ENCODE measurements at regions not wholly inside any gene's neighbourhood (a gene's known extent, or its start where the extent isn't known, plus 50 kb on each side); places are given as distances from the start of the nearest gene placed in this dataset.

- no peaks in the 10 kb centered on the region for H3K27me3 Mint-ChIP-seq
- H3K4me3 ChIP-seq (ENCODE audit: low read depth, low read length): no peak overlapping the region
- H3K27ac Mint-ChIP-seq: no peak overlapping the region
- H3K27ac ChIP-seq (ENCODE audit: insufficient read depth, low read length, poor library complexity, severe bottlenecking): no peak overlapping the region
- DNase-seq: no peak
- peaks cover 6 to 43% (median 11%) of the 10 kb centered on the region in 7 donors for H3K9me3 Mint-ChIP-seq
- no peak overlapping the region for H3K4me3 Mint-ChIP-seq
- H3K27me3 ChIP-seq (ENCODE audit: control insufficient read depth, insufficient read depth, low read length): no peaks in the 10 kb centered on the region
- no peaks in the 10 kb centered on the region for H3K36me3 ChIP-seq (ENCODE audit: control insufficient read depth, insufficient read depth, low read length)
- ATAC-seq (ENCODE audit: low read depth in 2 of 2): no peak
- H3K4me1 Mint-ChIP-seq: no peaks in the 10 kb centered on the region
- no peaks in the 10 kb centered on the region for H3K4me1 ChIP-seq (ENCODE audit: control insufficient read depth, insufficient read depth, low read length, poor library complexity, severe bottlenecking)
- H3K9me3 ChIP-seq (ENCODE audit: control insufficient read depth in 2 of 2, low read length in 2 of 2): peaks cover 2 to 10% of the 10 kb centered on the region in 2 experiments
- H3K36me3 Mint-ChIP-seq: no peaks in the 10 kb centered on the region
These were observed 977.1 kb upstream of the SOX11 start for GRCh38 chr2:4715065-4715464.

- H3K27ac Mint-ChIP-seq: no peak overlapping the region
- H3K27me3 Mint-ChIP-seq: no peaks in the 10 kb centered on the region
- no peaks in the 10 kb centered on the region for H3K36me3 Mint-ChIP-seq
- Histone ChIP-seq H3K4me3 (ENCODE audit: low read depth, low read length) (no peak overlapping the region), H3K27me3 (ENCODE audit: control insufficient read depth, insufficient read depth, low read length) (no peaks in the 10 kb centered on the region), H3K9me3 (ENCODE audit: control insufficient read depth in 2 of 2, low read length in 2 of 2) (peaks cover 2 to 10% of the 10 kb centered on the region in 2 experiments), H3K36me3 (ENCODE audit: control insufficient read depth, insufficient read depth, low read length) (no peaks in the 10 kb centered on the region), H3K4me1 (ENCODE audit: control insufficient read depth, insufficient read depth, low read length, poor library complexity, severe bottlenecking) (no peaks in the 10 kb centered on the region), H3K27ac (ENCODE audit: insufficient read depth, low read length, poor library complexity, severe bottlenecking) (no peak overlapping the region)
- DNase-seq: no peak
- H3K4me1 Mint-ChIP-seq: no peaks in the 10 kb centered on the region
- no peak for ATAC-seq (ENCODE audit: low read depth in 2 of 2)
- H3K4me3 Mint-ChIP-seq: no peak overlapping the region
- H3K9me3 Mint-ChIP-seq: peaks cover 6 to 40% (median 11%) of the 10 kb centered on the region in 7 donors
These were observed 973.4 kb upstream of the SOX11 start for GRCh38 chr2:4718777-4719176.

GRCh38 chr2:4725618-4726017 lies 966.6 kb upstream of the SOX11 start:
- Histone ChIP-seq H3K4me3 (ENCODE audit: low read depth, low read length) (no peak overlapping the region), H3K4me1 (ENCODE audit: control insufficient read depth, insufficient read depth, low read length, poor library complexity, severe bottlenecking) (no peaks in the 10 kb centered on the region), H3K27me3 (ENCODE audit: control insufficient read depth, insufficient read depth, low read length) (no peaks in the 10 kb centered on the region), H3K9me3 (ENCODE audit: control insufficient read depth in 2 of 2, low read length in 2 of 2) (no peaks in the 10 kb centered on the region), H3K27ac (ENCODE audit: insufficient read depth, low read length, poor library complexity, severe bottlenecking) (no peak overlapping the region), H3K36me3 (ENCODE audit: control insufficient read depth, insufficient read depth, low read length) (no peaks in the 10 kb centered on the region)
- no peak for DNase-seq
- no peak overlapping the region for H3K4me3 Mint-ChIP-seq
- no peak overlapping the region for H3K27ac Mint-ChIP-seq
- peaks cover 0 to 18% (median 5%) of the 10 kb centered on the region in 7 donors for H3K9me3 Mint-ChIP-seq
- no peaks in the 10 kb centered on the region for H3K4me1 Mint-ChIP-seq
- H3K36me3 Mint-ChIP-seq: no peaks in the 10 kb centered on the region
- ATAC-seq (ENCODE audit: low read depth in 2 of 2): no peak
- no peaks in the 10 kb centered on the region for H3K27me3 Mint-ChIP-seq

- H3K4me3 ChIP-seq (ENCODE audit: low read depth, low read length): no peak overlapping the region
- no peaks in the 10 kb centered on the region for H3K36me3 ChIP-seq (ENCODE audit: control insufficient read depth, insufficient read depth, low read length)
- Mint-ChIP-seq H3K4me1 (no peaks in the 10 kb centered on the region), H3K9me3 (peaks cover 0 to 15% (median 5%) of the 10 kb centered on the region in 7 donors), H3K27ac (no peak overlapping the region), H3K4me3 (no peak overlapping the region), H3K27me3 (no peaks in the 10 kb centered on the region), H3K36me3 (no peaks in the 10 kb centered on the region)
- no peaks in the 10 kb centered on the region for H3K27me3 ChIP-seq (ENCODE audit: control insufficient read depth, insufficient read depth, low read length)
- no peak overlapping the region for H3K27ac ChIP-seq (ENCODE audit: insufficient read depth, low read length, poor library complexity, severe bottlenecking)
- H3K4me1 ChIP-seq (ENCODE audit: control insufficient read depth, insufficient read depth, low read length, poor library complexity, severe bottlenecking): no peaks in the 10 kb centered on the region
- no peak for ATAC-seq (ENCODE audit: low read depth in 2 of 2)
- H3K9me3 ChIP-seq (ENCODE audit: control insufficient read depth in 2 of 2, low read length in 2 of 2): no peaks in the 10 kb centered on the region
- DNase-seq: no peak
These were observed 959.6 kb upstream of the SOX11 start for GRCh38 chr2:4732560-4732959.

GRCh38 chr2:4745056-4745991 lies 946.9 kb upstream of the SOX11 start:
- no peaks in the 10 kb centered on the region for H3K36me3 Mint-ChIP-seq
- Histone ChIP-seq H3K36me3 (ENCODE audit: control insufficient read depth, insufficient read depth, low read length) (no peaks in the 10 kb centered on the region), H3K9me3 (ENCODE audit: control insufficient read depth in 2 of 2, low read length in 2 of 2) (peaks cover 2 to 3% of the 10 kb centered on the region in 2 experiments), H3K27ac (ENCODE audit: insufficient read depth, low read length, poor library complexity, severe bottlenecking) (no peak overlapping the region), H3K4me1 (ENCODE audit: control insufficient read depth, insufficient read depth, low read length, poor library complexity, severe bottlenecking) (no peaks in the 10 kb centered on the region), H3K27me3 (ENCODE audit: control insufficient read depth, insufficient read depth, low read length) (no peaks in the 10 kb centered on the region), H3K4me3 (ENCODE audit: low read depth, low read length) (no peak overlapping the region)
- H3K27me3 Mint-ChIP-seq: no peaks in the 10 kb centered on the region
- DNase-seq (no peak), ATAC-seq (ENCODE audit: low read depth in 2 of 2) (no peak)
- H3K27ac Mint-ChIP-seq: no peak overlapping the region
- peaks cover 0 to 5% (median 0%) of the 10 kb centered on the region in 4 donors for H3K4me1 Mint-ChIP-seq
- H3K9me3 Mint-ChIP-seq: peaks cover 0 to 37% (median 8%) of the 10 kb centered on the region in 7 donors
- H3K4me3 Mint-ChIP-seq: no peak overlapping the region

- no peak for DNase-seq
- Mint-ChIP-seq H3K36me3 (no peaks in the 10 kb centered on the region), H3K27me3 (no peaks in the 10 kb centered on the region), H3K27ac (no peak overlapping the region), H3K9me3 (peaks cover 0 to 16% (median 9%) of the 10 kb centered on the region in 7 donors), H3K4me1 (no peaks in the 10 kb centered on the region), H3K4me3 (no peak overlapping the region)
- ATAC-seq (ENCODE audit: low read depth in 2 of 2): no peak
- Histone ChIP-seq H3K27ac (ENCODE audit: insufficient read depth, low read length, poor library complexity, severe bottlenecking) (no peak overlapping the region), H3K4me1 (ENCODE audit: control insufficient read depth, insufficient read depth, low read length, poor library complexity, severe bottlenecking) (no peaks in the 10 kb centered on the region), H3K9me3 (ENCODE audit: control insufficient read depth in 2 of 2, low read length in 2 of 2) (peaks cover 3 to 9% of the 10 kb centered on the region in 2 experiments), H3K4me3 (ENCODE audit: low read depth, low read length) (no peak overlapping the region), H3K27me3 (ENCODE audit: control insufficient read depth, insufficient read depth, low read length) (no peaks in the 10 kb centered on the region), H3K36me3 (ENCODE audit: control insufficient read depth, insufficient read depth, low read length) (no peaks in the 10 kb centered on the region)
These were observed 938.5 kb upstream of the SOX11 start for GRCh38 chr2:4753721-4754120.

GRCh38 chr2:4762951-4763376 lies 929.2 kb upstream of the SOX11 start:
- ATAC-seq (ENCODE audit: low read depth in 2 of 2) (no peak), DNase-seq (no peak)
- H3K4me1 Mint-ChIP-seq: no peaks in the 10 kb centered on the region
- H3K9me3 ChIP-seq (ENCODE audit: control insufficient read depth in 2 of 2, low read length in 2 of 2): no peaks in the 10 kb centered on the region
- H3K9me3 Mint-ChIP-seq: peaks cover 3 to 40% (median 10%) of the 10 kb centered on the region in 7 donors
- no peaks in the 10 kb centered on the region for H3K27me3 Mint-ChIP-seq
- H3K4me1 ChIP-seq (ENCODE audit: control insufficient read depth, insufficient read depth, low read length, poor library complexity, severe bottlenecking): no peaks in the 10 kb centered on the region
- no peak overlapping the region for H3K27ac ChIP-seq (ENCODE audit: insufficient read depth, low read length, poor library complexity, severe bottlenecking)
- no peaks in the 10 kb centered on the region for H3K36me3 Mint-ChIP-seq
- no peak overlapping the region for H3K4me3 Mint-ChIP-seq
- H3K27me3 ChIP-seq (ENCODE audit: control insufficient read depth, insufficient read depth, low read length): no peaks in the 10 kb centered on the region
- H3K36me3 ChIP-seq (ENCODE audit: control insufficient read depth, insufficient read depth, low read length): no peaks in the 10 kb centered on the region
- no peak overlapping the region for H3K27ac Mint-ChIP-seq
- H3K4me3 ChIP-seq (ENCODE audit: low read depth, low read length): no peak overlapping the region

Data from CD4-positive, CD25-positive, alpha-beta regulatory T cell (primary cell).